ENCODE measurements at regions not wholly inside any gene's neighbourhood (a gene's known extent, or its start where the extent isn't known, plus 50 kb on each side); places are given as distances from the start of the nearest gene placed in this dataset.

DNA sequence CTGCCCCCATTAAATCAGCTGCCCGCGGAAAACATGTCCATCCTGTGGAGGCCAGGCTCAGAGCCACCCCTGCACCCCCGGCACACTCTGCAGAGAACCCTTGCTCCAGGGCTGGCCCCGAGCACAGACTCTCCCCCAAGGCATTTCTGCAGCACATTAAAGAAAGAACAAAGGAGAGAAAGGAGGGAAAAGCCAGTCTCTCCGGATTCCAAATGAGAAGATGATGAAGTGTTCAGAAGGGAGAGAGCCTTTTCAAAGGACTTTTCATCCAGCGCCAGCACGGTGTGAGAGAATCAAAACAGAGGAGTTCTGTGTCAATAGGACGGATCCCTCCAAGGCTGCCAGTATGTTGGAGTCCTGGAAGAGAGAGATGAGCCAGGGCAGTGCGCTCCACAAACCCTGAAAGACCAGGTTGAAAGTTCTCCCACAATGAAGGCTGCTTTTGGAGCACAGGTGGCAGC is 498.3 kb downstream of the NPHP4 start:
- DNase-seq = no peak

DNA sequence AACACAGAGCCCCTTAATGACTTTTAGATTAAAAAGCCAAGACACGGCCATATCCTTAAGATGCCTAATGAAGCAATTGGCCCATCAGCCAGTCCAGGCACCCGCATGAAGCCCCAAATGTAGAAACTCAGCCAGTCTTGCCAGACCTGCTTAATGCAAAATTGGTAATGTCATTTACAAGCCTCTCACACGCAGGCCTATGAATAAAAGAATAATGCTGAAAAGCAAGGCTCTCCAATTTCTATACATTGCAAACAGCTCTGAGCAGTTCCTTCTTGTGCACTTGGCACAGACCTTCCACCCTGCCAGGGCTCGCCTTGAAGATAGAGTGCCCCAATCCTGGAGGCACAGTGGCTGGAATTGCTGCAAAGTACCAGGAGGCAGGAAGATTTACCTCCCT is 498.9 kb downstream of the NPHP4 start:
- DNase-seq = no peak

DNA sequence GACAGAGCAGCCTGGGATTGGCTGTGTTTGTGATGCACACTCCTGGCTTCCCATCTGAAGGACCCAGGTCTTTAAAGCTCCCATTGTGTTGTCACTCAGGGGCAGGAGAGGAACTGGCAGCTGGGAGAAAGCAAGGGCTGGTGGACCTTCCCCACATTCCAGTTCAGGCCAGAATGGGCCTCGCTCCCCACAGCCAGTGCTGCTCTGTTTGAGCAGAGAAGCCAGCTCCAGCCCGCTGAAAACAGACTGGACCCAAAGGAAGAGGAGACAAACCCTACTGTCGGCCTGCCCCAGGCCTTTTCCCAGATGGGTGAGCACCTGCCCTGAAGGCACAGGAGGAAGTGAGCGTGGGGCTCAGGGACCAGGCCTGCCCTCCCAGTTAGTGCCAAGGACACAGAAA is 499.4 kb downstream of the NPHP4 start:
- DNase-seq = no peak

DNA sequence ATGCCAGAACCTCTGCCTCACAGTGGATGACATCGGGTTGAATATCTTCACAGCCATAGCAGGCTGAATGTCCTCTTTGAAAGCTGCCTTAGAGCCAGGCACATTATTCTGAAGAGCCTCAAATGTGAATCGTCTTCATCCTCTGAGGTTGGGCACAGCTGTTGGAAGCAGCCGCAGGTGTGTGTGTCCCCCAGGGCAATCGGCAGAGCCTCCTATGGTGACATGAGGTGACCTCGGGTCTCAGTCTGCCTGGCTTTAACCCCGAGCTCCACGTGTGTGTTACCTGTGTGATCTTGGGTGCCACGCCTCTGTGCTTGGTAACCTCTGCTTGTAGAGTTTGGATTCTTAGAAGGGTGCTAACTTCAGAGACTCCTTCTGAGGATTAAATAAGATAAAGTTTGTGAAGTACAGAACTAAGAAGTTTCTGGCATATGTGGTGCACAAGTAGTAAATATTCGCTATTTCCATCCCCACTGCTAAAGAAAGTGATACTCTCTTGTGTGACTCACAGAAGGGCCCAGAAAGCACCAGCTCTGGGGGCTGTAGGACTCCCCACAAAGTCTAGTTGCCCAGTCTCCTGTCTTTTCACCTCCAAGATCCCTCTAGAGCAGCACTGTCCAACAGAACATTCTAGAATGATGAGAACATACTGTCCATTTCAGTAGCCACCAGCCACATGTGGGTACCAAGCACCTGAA is 500.9 kb downstream of the NPHP4 start:
- DNase-seq = no peak

DNA sequence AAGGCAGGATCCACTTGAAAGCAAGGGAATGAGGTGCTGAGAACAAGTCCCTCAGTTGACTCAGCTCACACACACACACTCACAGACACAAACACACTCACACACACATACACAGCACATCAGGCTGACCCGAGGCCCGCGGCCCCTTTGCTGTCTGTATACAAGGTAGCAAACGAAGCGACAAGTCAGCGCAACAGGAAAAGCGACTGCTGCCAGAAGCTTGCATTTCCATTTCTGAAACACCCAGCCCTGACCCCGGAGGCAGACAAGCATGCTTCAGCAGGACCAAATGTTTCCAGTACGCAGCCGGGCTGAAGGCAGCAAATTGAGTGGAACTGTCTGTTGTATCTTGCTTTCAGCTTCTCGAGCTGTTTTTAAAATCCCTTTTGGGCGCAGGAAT is 501.6 kb downstream of the NPHP4 start:
- no peak for DNase-seq

DNA sequence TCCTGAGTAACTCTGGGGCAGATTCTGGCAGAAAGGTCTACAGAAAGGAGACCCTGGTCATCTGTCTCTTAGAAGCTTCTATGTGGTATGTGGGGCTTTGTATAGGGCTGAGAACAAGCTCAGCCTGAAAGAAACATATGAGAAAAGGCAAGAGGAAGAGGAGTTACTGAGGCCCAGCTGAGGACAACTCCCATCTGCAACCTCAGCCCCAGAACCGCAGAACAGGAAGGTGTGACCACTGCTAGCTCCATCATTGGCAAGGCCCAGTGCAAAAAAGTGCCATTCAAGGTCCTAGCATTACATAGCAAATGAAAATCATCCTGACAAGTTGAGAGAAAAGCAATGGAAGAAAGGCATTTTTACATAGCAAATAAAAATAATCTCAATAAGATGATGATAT is 503.8 kb downstream of the NPHP4 start:
- DNase-seq = no peak

DNA sequence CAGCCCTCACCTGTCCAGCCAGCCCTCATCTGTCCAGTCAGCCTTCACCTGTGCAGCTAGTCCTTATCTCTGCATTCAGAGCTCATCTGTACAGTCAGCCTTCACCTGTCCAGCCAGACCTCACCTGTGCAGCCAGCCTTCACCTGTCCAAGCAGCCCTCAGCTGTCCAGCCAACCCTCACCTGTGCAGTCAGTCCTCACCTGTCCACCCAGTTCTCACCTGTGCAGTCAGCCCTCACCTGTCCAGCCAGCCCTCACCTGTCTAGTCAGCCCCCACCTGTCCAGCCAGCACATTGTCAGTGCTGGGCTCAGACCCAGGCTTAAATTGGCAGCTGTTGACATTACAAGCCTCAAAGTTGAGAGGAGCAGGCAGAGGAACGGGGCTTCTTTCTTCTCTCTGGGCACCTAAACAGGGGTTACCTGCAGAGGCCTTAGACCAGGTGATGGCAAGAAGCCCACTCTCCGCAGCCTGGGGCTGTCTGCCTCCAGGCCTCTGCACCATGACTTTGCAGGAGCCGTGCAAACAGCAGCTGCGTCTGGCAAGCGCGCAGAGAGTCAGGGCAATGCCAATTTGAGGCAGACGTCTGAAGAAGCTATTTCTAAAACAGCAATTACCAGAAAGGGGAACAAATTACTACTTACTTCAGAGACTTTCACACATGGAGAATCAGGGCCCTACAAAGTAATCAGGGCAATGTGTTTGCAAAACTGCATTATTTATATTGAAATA is 506.1 kb downstream of the NPHP4 start:
- DNase-seq = no peak

DNA sequence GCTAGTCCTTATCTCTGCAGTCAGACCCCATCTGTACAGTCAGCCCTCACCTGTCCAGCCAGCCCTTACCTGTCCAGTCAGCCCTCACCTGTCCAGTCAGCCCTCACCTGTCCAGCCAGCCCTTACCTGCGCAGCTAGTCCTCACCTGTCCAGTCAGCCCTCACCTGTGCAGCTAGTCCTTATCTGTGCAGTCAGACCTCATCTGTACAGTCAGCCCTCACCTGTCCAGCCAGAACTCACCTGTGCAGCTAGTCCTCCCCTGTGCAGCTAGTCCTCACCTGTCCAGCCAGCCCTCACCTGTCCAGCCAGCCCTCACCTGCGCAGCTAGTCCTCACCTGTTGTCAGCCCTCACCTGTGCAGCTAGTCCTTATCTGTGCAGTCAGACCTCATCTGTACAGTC is 506.8 kb downstream of the NPHP4 start:
- no peak for DNase-seq

DNA sequence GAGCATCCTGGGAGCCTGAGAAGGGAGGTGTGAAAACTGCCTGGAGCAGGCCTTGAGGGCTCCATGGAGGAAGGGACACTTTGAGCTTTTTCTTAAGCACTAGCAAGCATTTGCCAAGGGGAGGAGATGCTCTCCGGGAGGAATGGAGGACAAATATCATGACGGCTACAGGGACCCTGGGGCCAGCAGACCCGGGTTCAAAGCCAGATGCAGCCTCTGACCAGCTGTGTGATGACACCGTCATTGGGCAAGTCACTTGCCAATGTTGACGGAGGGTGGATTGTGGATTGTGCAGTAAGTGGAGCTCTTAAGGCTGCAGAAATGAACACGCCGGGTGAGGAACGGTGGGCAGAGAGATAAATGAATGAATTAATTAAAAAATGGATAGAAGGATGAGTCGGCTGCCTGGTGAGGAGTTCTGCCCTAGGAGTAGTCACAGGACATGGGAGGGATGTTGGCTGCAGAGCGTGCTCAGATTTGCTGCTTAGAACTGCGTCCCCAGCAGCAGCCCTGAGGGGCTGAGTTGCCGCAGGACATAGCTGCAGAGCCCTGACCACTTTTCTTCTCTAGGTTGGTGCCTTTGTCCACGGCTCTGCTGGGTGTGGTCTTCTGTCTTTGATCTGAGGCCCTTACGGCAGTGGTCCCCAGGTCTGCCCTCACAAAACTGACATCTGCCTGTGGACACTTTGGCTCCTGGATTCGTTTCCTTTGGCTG is 507.6 kb downstream of the NPHP4 start:
- no peak for DNase-seq

DNA sequence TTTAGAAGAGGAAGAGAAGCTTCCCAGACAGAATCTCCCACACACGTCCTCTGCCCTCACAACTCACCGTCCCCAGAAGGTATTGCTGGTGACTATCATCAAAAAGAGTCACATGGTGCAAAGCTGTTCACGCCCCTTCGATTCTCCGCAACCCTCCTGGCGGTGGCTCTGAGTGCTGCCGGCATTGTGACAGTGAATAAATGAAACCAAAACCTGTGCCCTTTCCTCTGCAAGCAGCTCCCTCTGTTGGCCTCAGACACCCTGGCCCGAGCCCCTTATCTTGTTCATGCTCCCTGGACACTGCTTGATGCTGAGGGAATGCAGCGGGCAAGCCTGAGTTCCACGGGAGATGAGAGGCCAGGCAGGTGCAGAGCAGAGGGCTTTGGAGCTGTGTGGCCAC is 510.3 kb downstream of the NPHP4 start:
- no peak for DNase-seq

DNA sequence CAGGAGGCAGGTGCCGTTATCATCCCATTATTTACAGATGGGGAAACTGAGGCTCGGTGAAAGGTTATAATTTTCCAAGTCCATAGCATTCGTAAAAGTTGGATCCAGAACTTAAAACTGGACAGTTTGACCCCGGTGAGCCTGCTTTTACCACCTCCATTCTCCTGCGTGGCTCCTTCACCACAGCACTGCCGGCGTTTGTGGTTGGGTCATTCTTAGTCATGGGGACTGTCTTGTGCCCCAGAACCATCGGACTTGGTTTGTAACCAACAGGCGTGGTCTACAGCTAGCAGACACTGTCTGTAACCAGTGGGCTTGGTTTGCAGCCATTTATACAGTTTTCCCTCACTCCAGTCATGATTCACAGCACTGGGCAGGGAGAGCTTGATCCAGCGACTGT is 511.3 kb downstream of the NPHP4 start:
- no peak for DNase-seq

DNA sequence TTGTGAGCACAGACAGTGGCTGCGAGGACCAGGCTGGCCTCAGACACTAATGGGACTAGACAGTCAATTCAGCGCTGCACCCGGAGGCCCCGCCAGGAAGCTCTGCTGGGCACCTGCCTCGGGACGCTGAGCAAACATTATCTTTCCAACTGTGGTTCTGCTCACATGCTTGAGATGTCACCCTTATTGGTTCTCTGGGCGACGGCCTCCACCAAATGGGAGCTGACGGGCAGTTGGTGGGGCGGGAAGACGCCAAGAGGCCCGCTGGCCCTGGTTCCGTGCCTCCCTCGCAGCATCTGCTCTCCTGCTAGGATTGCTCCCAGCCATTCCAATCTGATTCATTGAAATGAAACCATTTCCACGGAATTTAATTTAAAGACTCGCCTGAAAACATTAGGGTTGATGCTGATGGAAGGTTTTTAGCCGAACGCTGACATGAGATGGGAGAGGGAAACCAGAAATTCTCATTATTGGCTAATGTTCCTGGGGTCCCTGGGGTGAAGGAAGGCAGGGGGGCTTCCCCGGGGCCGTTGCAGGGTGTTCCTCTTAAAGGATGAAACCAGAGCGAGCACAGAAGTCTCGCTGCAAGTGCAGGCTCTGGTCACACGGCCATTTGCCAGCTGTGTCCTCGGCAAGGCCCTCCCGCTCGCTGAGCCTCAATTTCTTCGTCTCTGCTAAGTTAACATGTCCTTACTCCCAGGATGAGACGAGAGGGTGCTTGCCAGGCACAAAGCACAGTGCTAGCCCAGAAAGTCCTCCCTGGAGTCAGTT is 512.2 kb downstream of the NPHP4 start:
- DNase-seq = no peak

DNA sequence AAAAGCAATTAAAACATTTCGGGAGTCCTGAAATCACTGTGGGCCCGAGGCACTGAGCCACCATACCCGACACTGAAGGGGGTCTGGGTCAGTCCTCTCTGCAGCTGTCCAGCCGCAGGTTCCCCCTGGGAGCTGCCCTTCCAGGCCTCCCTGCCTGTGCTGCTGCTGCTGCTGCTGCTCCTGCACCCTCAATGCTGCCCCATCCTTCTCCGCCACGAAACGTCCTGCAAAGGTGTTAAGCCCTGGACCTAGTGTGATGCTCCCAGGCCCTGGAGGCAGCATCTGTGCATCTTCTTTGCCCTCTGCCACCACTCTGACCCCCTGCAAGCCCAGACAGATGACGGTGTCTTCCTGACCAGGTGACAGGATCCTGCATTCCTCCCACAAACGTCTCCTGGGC is 513.3 kb downstream of the NPHP4 start:
- DNase-seq = no peak

DNA sequence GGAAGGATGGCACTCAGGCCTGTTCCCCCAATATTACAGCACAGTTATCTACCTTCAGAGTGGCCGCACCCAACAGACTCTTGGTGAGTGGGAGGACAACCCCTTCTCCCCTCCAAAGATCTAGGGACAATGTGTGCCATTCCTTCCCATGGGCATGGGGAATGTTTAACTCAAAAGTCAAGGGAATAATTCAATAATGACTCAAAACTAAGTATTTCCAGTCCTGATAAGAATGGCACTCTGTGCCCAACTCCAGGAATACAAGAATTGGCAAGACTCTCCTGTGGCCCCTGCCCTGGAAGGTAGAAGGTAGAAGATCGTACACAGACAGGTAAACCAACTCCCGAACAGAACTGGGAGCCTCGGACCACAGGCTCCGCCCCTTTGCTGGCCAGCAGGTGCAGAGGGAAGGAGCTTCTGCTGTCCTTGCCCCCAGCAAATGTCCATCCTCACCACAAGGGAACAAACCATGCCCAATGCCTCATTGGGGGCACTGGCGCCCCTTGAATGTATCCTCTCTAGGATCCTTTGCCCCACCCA is 514.0 kb downstream of the NPHP4 start:
- DNase-seq = no peak

DNA sequence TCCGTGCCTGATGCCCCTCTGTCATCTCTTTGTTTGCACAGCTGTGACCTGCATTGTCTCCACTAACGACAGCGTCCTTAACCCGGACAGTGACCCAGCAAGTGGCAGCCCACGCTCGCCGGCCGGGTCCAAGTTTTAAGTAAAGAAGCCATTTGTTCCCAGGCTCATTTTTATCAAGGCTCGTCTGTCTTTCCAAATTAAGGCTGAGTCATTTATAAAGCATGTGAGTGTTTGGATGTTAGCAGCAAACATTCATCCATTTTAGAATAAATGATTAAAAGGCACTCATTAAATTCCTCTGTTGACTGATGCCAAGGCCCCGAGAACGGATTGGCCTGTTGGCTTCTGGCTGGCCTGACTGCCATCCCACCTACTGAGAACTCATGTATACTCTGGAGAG is 514.5 kb downstream of the NPHP4 start:
- DNase-seq = no peak

DNA sequence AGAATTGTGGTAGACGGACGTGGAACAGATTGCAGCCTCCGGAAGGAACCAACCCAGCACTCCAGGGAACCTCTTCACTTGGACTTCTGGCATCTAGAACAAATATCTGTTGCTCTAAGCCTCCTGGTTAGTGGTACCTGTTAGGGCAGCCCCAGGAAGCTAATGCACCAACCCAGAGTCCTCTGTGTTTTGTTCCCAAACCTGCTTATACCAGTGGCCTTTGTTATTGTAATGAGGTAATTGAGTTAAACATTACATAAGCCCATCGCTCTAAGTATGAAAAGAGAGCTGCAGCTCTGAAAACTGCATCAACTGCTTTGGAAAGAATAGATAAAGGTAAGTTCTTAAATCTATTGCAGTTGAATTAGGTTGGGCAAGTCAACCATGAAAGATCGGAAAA is 516.7 kb downstream of the NPHP4 start:
- DNase-seq = no peak

DNA sequence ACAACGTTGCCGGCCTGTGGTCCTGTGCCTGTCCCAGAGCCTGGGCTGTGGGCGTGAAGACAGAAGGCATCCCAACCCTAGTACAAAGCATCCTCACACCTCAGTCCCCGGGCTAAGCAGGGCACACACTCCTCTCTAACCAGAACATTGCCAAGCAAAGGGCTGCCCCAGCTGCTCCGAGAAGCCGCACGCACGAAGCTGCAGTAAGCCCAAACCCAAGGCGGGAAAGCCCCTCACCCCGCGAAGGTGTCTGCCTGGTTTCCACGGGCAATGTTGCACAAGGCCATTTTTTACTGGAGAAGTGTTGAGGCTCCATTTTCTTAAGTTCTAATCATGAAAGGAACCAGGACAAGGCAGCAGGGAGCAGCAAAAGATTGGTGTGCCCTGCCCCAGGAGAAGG is 519.0 kb downstream of the NPHP4 start:
- no peak for DNase-seq

DNA sequence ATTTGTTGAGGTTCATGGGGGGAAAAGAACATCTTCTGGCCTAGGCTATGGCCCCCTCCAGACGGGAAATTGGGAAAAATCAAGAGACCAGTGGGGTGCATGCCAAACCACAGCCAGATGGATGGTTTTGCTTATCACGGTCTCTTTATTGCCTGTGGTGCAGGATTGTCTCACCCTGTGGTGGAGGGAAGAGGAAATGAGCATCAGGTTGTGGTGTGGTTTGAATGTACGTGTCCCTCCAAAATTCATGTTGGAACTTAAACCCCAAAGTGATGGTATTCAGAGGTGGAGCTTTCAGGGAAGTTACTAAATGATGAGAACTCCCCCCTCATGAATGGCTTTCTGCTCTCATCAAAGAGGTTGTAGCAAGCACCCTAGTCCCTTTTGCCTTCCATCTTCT is 525.7 kb downstream of the NPHP4 start:
- DNase-seq = no peak

DNA sequence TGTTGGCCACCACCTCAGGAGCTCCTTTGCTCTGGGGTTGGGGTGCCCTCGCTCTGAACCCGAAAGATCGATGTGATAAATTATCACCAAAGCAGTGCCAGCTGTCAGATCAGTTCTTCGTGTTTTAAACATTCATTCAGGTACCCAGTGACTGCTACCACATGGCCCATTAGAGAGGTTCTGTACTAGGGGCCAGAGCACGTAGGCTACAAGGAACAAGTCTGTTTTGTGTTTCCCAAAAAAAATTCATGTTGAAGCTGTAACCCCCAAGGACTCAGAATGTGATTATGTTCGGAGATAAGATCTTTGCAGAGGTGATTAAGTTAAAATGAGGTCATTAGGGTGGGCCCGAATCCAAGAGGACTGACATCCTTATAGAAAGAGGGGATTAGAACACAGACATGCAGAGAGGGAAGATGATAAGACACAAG is 526.9 kb downstream of the NPHP4 start:
- no peak for DNase-seq

DNA sequence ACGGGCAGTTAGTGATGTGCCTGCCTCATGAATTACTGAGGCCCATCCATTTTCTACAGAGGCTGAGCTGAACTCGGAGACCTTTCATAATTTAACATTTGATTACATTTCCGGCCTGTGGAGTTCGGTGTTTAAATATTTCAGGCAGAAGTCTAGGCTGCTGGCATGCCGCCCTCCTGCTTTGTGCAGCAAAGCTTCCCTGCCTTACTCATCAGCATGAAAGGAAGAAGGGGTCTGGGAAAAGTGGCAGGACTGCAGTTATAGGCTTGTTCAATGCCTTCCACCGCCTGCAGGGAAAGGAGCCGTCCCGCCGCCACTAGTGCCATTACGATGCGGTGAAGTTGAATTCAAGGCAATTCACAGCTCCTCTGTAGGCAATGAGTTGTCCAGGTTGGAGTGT is 527.9 kb downstream of the NPHP4 start:
- DNase-seq = no peak

DNA sequence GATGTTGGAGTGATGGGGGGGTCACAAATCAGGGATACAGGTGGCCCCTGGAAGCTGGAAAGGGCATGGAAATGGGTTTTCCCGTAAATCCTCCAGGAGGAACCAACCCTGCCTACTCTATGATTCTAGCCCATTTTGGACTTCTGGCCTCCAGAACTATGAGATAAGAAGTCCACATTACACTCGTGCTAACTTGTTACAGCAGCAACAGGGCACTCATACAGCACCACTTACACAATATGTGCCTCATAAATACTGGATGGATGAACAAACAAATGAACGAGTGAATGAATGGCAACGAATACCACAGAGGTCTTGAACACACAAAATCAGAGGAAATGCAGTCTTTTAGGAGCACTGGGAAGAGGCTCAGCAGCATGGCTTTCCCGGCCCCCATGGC is 531.3 kb downstream of the NPHP4 start:
- no peak for DNase-seq

DNA sequence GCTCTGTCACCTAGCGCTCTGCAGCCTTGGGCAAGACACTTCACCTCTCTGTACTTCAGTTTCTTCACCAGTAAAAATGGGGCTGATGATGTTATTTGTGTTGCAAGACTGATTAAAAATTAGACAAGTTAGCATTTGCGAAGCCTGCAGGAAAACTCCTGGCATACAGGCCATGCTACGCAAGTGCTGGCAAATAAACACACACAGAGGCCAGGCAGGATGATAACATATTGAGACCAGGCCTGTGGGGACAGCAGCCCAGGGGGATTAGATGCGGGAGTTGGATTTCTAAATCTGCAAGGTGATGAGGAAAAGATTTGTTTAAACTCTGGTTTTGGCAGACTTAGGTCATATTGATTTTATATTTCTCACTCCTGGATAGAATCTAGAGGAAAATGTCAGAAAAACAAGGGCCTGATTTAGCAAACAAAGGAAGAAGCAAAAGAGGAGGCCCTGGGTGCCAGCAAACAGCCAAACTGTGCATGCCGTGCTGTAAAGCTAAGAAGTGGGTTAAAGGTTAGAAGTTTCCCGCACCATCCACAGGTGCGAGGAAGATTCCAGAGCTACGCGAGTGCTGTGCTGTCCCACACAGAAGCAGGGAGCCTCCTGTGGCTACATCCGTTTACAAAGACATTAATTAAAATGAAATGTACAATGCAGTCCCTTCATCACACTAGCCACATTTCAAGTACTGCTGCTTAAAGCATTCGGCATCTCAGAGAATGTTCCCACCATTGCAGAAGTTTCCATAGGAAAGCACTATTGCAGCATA is 532.2 kb downstream of the NPHP4 start:
- DNase-seq = no peak

Data from occipital lobe (tissue), 1 donor.